Superior temporal gyrus (tissue), 1 donor: ENCODE measurements at regions not wholly inside any gene's neighbourhood (a gene's known extent, or its start where the extent isn't known, plus 50 kb on each side); places are given as distances from the start of the nearest gene placed in this dataset.
A peak's percentile ranks its signal among the peaks of the same experiment; 100 is the strongest.
"Not testable (repeated sequence)": the region's sequence is repeated elsewhere in the genome, so short reads cannot be mapped to it uniquely, and the experiment has no call there.

Experiments
- DNase-seq: peaks from one replicate; pipeline ENCODE4 v3.0.0-alpha.2; 2016; ENCODE audit errors: extremely low spot score

- no peak for DNase-seq
Measured at GRCh38 chr2:192828947-192829346, 634.2 kb upstream of the TMEFF2 start.

GRCh38 chr2:192828175-192828574 is 633.4 kb upstream of the TMEFF2 start:
- DNase-seq = no peak

DNA sequence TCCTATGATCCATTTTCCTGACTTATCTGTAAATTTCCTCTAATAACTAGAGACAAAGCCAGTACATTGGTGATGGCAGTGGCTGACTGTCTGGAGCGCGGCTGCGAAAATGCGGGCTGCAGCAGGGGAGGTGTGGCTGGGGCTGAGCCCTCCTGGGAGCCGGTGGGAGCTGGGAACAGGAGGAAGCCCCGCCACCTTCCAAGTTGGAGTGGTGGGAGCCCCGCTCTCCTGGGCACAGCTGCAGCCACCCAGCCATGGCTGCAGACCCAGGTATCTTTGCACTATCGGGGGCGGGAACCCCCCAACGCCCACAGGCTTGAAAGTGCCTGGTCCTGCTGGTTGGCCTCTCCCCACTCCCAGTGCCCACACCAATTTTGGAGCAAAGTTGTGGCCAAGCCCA is 633.0 kb upstream of the TMEFF2 start:
- DNase-seq = no peak

GRCh38 chr2:192814376-192814775 is 619.6 kb upstream of the TMEFF2 start:
- no peak for DNase-seq

- DNase-seq = no peak
Measured at GRCh38 chr2:192813341-192813740, 618.6 kb upstream of the TMEFF2 start.

GRCh38 chr2:192809173-192809572 is 614.4 kb upstream of the TMEFF2 start:
- no peak for DNase-seq

DNA sequence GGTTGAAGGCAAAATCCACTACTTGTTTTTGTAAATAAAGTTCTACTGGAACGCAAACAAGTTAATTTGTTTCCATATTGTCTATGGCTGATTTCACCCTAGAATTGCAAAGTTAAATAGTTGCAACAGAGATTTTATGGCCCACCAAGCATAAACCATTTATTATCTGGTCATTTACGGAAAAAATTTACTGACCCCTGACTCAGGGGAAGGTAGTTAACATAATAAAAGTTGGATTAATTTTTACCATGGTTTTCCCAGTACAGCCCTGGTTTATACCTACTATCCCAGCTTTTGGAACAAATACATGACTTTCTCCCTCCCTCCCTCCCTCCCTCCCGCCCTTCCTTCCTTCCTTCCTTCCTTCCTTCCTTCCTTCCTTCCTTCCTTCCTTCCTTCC is 588.9 kb upstream of the TMEFF2 start:
- no peak for DNase-seq

DNA sequence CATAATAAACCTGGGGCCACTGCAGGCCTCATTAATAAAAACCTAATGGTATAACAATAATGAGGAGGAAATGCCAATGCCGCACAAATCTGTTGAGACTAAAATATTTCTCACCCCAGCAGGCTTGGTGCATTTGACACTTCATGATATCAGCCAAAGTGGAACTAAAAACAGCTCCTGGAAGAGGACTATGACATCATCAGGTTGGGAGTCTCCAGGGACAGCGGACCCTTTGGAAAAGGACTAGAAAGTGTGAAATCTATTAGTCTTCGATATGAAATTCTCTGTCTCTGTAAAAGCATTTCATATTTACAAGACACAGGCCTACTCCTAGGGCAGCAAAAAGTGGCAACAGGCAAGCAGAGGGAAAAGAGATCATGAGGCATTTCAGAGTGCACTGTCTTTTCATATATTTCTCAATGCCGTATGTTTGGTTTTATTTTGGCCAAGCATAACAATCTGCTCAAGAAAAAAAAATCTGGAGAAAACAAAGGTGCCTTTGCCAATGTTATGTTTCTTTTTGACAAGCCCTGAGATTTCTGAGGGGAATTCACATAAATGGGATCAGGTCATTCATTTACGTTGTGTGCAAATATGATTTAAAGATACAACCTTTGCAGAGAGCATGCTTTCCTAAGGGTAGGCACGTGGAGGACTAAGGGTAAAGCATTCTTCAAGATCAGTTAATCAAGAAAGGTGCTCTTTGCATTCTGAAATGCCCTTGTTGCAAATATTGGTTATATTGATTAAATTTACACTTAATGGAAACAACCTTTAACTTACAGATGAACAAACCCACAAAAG is 580.9 kb upstream of the TMEFF2 start:
- no peak for DNase-seq

- DNase-seq = no peak
Measured at GRCh38 chr2:192775011-192775410, 580.3 kb upstream of the TMEFF2 start.

DNA sequence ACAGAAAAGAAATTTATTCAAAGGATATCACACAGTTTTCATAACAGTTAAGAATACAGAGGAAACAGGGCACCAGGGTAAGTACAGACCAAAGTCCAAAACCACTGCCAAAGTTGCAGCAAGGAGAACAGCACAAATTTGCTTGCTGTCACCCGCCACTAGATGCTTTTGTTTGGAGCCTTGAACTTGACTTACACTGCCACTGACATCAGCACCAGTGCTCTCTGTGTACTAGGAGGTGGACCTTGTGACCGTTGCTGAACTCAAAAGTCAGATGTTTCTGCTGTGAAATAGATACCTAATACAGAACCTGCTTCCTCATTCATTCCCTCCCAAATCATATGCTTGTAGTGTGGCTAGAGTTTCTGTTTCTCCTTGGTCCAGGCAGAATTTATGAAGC is 578.3 kb upstream of the TMEFF2 start:
- DNase-seq = no peak

DNA sequence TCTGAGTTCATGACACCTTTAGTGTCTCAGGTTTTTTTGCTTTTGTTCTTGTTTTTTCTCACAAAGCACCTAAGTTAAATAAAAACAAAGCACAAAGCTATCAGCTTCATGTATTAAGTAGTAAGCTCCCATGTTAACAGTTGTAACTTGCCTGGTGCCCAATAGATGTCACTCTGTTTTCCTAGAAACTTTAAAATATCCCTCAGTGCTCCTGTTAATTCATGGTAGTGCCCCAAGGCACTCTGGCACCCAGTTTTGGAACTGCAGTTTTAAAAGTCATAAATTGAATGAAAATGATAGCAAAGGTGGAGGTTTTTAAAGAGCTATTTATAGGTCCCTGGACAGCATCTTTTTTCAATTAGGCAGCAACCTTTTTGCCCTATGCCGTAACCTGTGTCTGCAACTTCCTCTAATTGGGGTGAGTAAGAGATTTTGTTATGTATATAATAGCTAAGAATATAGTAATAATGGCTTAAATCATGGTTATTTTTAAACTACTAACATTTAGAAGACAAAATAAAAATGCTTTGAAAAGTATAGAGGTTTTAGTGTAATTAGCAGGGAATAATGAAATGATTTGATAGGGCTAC is 555.0 kb upstream of the TMEFF2 start:
- DNase-seq = peak; percentile 26

- DNase-seq = no peak
Measured at GRCh38 chr2:192741889-192742288, 547.2 kb upstream of the TMEFF2 start.

- no peak for DNase-seq
Measured at GRCh38 chr2:192735447-192735846, 540.7 kb upstream of the TMEFF2 start.

- no peak for DNase-seq
Measured at GRCh38 chr2:192729369-192729768, 534.6 kb upstream of the TMEFF2 start.

DNA sequence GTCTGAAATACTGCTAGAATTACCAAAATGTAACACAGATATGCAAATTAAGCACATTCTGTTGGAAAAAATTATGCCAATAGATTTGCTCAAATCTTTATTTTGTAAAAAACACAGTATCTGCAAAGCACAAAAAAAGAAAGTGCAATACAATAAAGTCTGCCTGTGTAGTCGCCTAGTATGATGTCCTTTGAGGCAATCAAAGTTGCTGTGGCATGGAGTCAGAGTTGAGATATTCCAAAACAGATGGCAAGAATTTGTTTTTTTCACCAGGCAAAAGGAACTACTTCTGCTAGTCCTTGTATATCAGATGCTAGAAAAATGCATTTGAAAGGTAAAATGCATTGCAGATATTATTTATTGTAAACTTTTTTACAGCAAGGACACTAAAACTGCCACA is 531.3 kb upstream of the TMEFF2 start:
- no peak for DNase-seq

- DNase-seq = no peak
Measured at GRCh38 chr2:192719629-192720028, 524.9 kb upstream of the TMEFF2 start.

- DNase-seq = no peak
Measured at GRCh38 chr2:192718340-192718739, 523.6 kb upstream of the TMEFF2 start.

DNA sequence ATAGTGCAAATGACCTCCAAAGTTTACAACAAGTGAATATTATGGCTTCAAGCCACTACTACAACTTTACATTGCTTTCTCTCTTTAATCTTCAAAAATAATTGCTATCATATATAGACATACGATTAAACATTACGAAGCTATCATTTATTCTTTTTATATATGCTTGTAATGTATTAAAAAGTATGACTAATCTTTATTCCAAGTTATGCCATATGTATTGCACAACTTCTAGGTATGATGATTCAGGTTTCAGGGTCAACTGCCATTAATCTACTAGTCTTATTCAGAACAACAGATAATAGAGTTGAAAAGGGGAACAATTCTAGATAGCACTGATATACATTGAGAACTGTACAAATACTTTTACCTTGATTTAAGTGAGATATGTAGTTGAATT is 506.2 kb upstream of the TMEFF2 start:
- no peak for DNase-seq

DNA sequence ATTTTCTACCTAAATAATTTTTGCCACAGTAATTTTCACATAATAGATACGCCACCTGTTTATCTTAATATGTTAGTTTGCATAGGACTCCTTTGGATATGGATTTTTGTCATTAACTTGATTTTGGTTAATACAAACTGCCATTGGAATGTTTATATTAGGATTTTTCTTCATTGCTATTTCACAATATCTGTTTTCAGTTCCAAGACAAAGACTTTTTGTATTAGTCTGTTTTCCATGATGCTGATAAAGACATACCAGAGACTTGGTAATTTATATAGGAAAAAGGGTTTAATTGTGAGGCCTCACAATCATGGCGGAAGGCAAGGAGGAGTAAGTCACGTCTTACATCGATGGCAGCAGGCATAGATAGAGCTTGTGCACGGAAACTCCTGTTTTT is 503.1 kb upstream of the TMEFF2 start:
- no peak for DNase-seq

- DNase-seq = no peak
Measured at GRCh38 chr2:192696857-192697256, 502.1 kb upstream of the TMEFF2 start.

DNA sequence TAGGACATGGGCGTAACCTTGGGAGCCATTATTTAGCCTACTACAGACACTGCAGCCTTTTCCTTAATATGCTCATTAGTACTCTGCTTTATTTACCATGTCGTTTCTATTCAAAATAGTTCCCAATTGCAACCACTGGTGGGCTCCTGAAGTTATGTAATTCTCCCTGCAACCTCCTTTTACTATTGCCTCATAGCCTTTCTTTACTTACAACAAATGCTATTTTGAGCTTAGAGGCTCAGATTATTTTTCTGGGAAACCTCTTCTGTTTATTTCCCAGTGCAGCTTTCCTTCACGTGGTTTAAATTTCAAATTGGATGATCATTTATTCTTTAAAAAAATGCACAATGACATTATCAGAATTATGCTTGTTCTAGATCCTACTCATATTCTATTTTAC is 492.3 kb upstream of the TMEFF2 start:
- DNase-seq = no peak

- DNase-seq = not testable (repeated sequence)
Measured at GRCh38 chr2:192682511-192682910, 487.8 kb upstream of the TMEFF2 start.

DNA sequence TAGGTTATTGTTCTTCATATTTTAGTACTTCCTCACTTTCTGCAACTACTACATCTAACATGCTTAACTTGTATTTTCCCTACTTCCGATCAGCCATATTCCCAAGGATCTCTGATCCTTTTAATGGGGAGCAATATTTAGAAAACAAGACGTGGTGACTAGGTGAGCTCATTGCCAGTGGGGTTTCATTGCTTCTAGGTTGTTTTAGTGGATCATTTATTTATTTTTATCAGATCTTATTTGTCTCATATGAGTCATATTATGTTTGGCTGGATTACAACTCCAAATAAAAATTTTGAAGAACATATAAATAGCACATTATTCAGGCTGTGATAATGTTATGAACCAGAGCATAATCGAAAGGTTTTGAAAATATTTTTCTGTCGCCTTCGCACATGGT is 480.9 kb upstream of the TMEFF2 start:
- no peak for DNase-seq
